HCT116 (cell line): ENCODE measurements at regions not wholly inside any gene's neighbourhood (a gene's known extent, or its start where the extent isn't known, plus 50 kb on each side); places are given as distances from the start of the nearest gene placed in this dataset.
A peak's percentile ranks its signal among the peaks of the same experiment; 100 is the strongest.

Source experiments
- EGR1 ChIP-seq: IDR thresholded peaks from 2 replicates; pipeline ENCODE4 v1.6.1; 2012; ENCODE audit warnings: low read depth
- TF ChIP-seq, protein P1 (sequence below), 3 experiments: fragments of 200-600 bp in 1 of 3; sonication (generic) in 1 of 3; IDR thresholded peaks in 2 of 3; conservative IDR thresholded peaks in 1 of 3; 2 replicates each; pipeline ENCODE4 v1.5.1; 2012 to 2017; ENCODE audit warnings: low read depth in 2 of 3, low read length in 2 of 3, antibody characterized with exemption in 1 of 3, borderline replicate concordance in 1 of 3, control low read depth in 1 of 3, mild to moderate bottlenecking in 1 of 3, mixed read lengths in 1 of 3, mixed run types in 1 of 3, moderate library complexity in 1 of 3; ENCODE audit not compliant: insufficient read depth in 1 of 3
- TF ChIP-seq, protein P2 (sequence below): IDR thresholded peaks from 2 replicates; pipeline ENCODE4 v1.6.1; 2011; ENCODE audit warnings: mild to moderate bottlenecking, low read length, moderate library complexity; ENCODE audit not compliant: insufficient replicate concordance; ENCODE audit errors: extremely low read depth

DNA sequence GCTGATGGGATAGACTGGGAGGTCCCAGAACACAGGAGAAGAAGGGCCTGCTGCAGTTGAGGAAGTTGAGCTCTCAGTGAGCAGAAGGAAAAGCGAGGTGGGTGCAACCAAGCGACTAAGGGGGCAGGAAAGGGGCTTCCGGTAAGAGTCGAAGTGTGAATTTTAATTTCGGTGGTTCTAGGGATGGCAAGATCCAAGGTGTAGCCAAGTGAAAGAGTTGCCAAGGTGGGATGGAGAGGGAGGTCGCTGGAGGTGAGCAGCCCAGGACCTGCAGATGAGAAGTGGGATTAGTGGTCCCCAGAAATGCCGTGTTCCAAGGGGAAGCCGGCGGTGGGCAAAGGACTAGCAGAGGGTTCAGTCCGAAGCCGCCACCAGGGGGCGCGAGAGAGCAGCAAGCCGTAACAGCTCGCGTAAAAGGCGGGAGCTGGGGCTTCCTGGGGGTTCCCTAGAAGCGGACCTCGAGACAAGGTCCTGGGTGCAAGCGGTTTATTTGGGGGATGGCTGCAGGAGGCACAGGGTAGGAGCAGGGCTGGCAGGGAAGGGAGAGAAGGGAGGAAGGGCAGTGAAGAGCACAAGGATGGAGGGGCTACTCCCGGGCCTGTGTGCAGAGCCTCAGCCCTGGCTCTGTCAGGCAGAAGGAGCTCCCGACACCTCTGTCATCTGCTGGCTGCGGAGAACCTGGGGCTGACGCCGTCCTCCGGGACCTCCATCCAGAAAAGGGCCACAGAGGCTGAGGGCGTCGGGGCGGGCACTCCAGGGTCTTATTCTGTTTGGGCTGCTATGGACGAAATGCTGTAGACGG lies 103.6 kb downstream of the PAX1 start:
- TF ChIP-seq, protein P1, sequence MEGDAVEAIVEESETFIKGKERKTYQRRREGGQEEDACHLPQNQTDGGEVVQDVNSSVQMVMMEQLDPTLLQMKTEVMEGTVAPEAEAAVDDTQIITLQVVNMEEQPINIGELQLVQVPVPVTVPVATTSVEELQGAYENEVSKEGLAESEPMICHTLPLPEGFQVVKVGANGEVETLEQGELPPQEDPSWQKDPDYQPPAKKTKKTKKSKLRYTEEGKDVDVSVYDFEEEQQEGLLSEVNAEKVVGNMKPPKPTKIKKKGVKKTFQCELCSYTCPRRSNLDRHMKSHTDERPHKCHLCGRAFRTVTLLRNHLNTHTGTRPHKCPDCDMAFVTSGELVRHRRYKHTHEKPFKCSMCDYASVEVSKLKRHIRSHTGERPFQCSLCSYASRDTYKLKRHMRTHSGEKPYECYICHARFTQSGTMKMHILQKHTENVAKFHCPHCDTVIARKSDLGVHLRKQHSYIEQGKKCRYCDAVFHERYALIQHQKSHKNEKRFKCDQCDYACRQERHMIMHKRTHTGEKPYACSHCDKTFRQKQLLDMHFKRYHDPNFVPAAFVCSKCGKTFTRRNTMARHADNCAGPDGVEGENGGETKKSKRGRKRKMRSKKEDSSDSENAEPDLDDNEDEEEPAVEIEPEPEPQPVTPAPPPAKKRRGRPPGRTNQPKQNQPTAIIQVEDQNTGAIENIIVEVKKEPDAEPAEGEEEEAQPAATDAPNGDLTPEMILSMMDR (IDR thresholded peaks at IDR 0.05 in 2 of 3, conservative IDR thresholded peaks at IDR 0.05 in 1 of 3; ENCODE audit: borderline replicate concordance in 1 of 3, insufficient read depth in 1 of 3, low read depth in 2 of 3, low read length in 2 of 3), result peak in 2 of 3 experiments; percentile 64 to 75; a peak in 4 of 6 replicates
- TF ChIP-seq, protein P2, sequence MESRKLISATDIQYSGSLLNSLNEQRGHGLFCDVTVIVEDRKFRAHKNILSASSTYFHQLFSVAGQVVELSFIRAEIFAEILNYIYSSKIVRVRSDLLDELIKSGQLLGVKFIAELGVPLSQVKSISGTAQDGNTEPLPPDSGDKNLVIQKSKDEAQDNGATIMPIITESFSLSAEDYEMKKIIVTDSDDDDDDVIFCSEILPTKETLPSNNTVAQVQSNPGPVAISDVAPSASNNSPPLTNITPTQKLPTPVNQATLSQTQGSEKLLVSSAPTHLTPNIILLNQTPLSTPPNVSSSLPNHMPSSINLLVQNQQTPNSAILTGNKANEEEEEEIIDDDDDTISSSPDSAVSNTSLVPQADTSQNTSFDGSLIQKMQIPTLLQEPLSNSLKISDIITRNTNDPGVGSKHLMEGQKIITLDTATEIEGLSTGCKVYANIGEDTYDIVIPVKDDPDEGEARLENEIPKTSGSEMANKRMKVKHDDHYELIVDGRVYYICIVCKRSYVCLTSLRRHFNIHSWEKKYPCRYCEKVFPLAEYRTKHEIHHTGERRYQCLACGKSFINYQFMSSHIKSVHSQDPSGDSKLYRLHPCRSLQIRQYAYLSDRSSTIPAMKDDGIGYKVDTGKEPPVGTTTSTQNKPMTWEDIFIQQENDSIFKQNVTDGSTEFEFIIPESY, result no peak
- TF ChIP-seq EGR1, result no peak
